IMR-90 (cell line): ENCODE measurements at regions not wholly inside any gene's neighbourhood (a gene's known extent, or its start where the extent isn't known, plus 50 kb on each side); places are given as distances from the start of the nearest gene placed in this dataset.

Source experiments
- ATAC-seq: fragments of 200-7000 bp; cut with Tn5 transposase; 2 replicates; pipeline ENCODE4 v1.9.1; 2020; ENCODE audit warnings: low read depth, mild to moderate bottlenecking, moderate library complexity
- BruUV-seq: library from RNA; stranded (reverse); fragments of 400-500 nt; replicated peaks from 2 replicates; lab custom pipeline; 2021; lab: Mats Ljungman, UMichigan
- CTCF ChIA-PET: fragments of 300-600 bp; formaldehyde crosslinking; extraction: SDS; loops from one replicate; lab custom pipeline; 2021; ENCODE audit warnings: antibody characterized with exemption; lab: Yijun Ruan, JAX
- POLR2A ChIA-PET: fragments of 300-600 bp; sonication (Branson Sonifier 250); formaldehyde crosslinking; loops from one replicate; lab custom pipeline; 2022; ENCODE audit warnings: antibody characterized with exemption; ENCODE audit not compliant: unreplicated experiment; lab: Charles Lee
- DNase-seq: peaks from one replicate; pipeline ENCODE4 v3.0.0; 2013
- H2AFZ ChIP-seq: replicated peaks from 2 replicates; pipeline ENCODE3; 2013; ENCODE audit warnings: low read length, mild to moderate bottlenecking; ENCODE audit not compliant: poor library complexity
- H2AK5ac ChIP-seq: 2 replicates; pipeline ENCODE4 v1.6.1; 2013; ENCODE audit warnings: low read depth, low read length, inconsistent platforms
- H2AK9ac ChIP-seq: replicated peaks from 2 replicates; pipeline ENCODE3; 2013; ENCODE audit warnings: mild to moderate bottlenecking, low read depth, low read length, moderate library complexity; ENCODE audit not compliant: poor library complexity
- H2BK120ac ChIP-seq: 2 replicates; pipeline ENCODE4 v1.6.1; 2013; ENCODE audit warnings: low read depth, low read length, inconsistent platforms
- H2BK15ac ChIP-seq: 3 replicates; pipeline ENCODE4 v1.6.1; 2013; ENCODE audit warnings: low read depth, low read length, inconsistent platforms
- H2BK20ac ChIP-seq: 2 replicates; pipeline ENCODE4 v1.6.1; 2013; ENCODE audit warnings: low read depth, mild to moderate bottlenecking, inconsistent platforms, low read length, moderate library complexity
- H2BK5ac ChIP-seq: 2 replicates; pipeline ENCODE4 v1.6.1; 2013; ENCODE audit warnings: mild to moderate bottlenecking, low read depth, low read length, inconsistent platforms; ENCODE audit not compliant: poor library complexity, severe bottlenecking
- H3K14ac ChIP-seq: replicated peaks from 2 replicates; pipeline ENCODE4 v1.6.1; 2013; ENCODE audit warnings: low read depth, low read length, inconsistent platforms
- H3K18ac ChIP-seq: 2 replicates; pipeline ENCODE4 v1.6.1; 2013; ENCODE audit warnings: low read depth, low read length, control low read depth
- H3K23ac ChIP-seq: 2 replicates; pipeline ENCODE4 v1.6.1; 2013; ENCODE audit warnings: low read depth, low read length, inconsistent platforms
- H3K27ac ChIP-seq: 2 replicates; pipeline ENCODE4 v1.5.1; 2013; ENCODE audit warnings: mild to moderate bottlenecking, control low read depth, low read length; ENCODE audit not compliant: insufficient read depth
- H3K27me3 ChIP-seq: 2 replicates; pipeline ENCODE4 v1.6.1; 2013; ENCODE audit warnings: low read length; ENCODE audit not compliant: control insufficient read depth, insufficient read depth
- H3K36me3 ChIP-seq: 2 replicates; pipeline ENCODE4 v1.6.1; 2013; ENCODE audit warnings: low read length, mixed read lengths; ENCODE audit not compliant: control insufficient read depth, insufficient read depth
- H3K4ac ChIP-seq: 2 replicates; pipeline ENCODE4 v1.6.1; 2013; ENCODE audit warnings: low read depth, low read length, inconsistent platforms
- H3K4me1 ChIP-seq: 2 replicates; pipeline ENCODE4 v1.6.1; 2013; ENCODE audit warnings: low read length, mixed read lengths; ENCODE audit not compliant: control insufficient read depth, insufficient read depth
- H3K4me2 ChIP-seq: 2 replicates; pipeline ENCODE4 v1.6.1; 2013; ENCODE audit warnings: low read depth, mild to moderate bottlenecking, control low read depth, low read length, moderate library complexity
- H3K4me3 ChIP-seq: 2 replicates; pipeline ENCODE4 v1.5.1; 2013; ENCODE audit warnings: low read depth, mild to moderate bottlenecking, control low read depth, low read length, moderate library complexity; ENCODE audit not compliant: insufficient read depth
- H3K56ac ChIP-seq: 2 replicates; pipeline ENCODE4 v1.6.1; 2013; ENCODE audit warnings: low read length, inconsistent platforms; ENCODE audit not compliant: insufficient read depth; ENCODE audit errors: extremely low read depth
- H3K79me1 ChIP-seq, 2 experiments: 2 replicates each; pipeline ENCODE4 v1.6.1; 2013; ENCODE audit warnings: low read length in 2 of 2, inconsistent platforms in 1 of 2, low read depth in 1 of 2
- H3K9ac ChIP-seq: 2 replicates; pipeline ENCODE4 v1.6.1; 2013; ENCODE audit warnings: low read depth, low read length, control low read depth
- H3K9me1 ChIP-seq: 2 replicates; pipeline ENCODE4 v1.6.1; 2013; ENCODE audit warnings: low read length, inconsistent platforms; ENCODE audit not compliant: insufficient read depth
- H3K9me3 ChIP-seq: 2 replicates; pipeline ENCODE4 v1.6.1; 2013; ENCODE audit warnings: low read length; ENCODE audit not compliant: control insufficient read depth, insufficient read depth
- H4K20me1 ChIP-seq: 2 replicates; pipeline ENCODE4 v1.6.1; 2013; ENCODE audit warnings: low read length, inconsistent platforms; ENCODE audit not compliant: insufficient read depth
- H4K5ac ChIP-seq: 2 replicates; pipeline ENCODE4 v1.6.1; 2013; ENCODE audit warnings: mild to moderate bottlenecking, low read depth, low read length, control low read depth
- H4K8ac ChIP-seq, 2 experiments: 2 replicates each; pipeline ENCODE4 v1.6.1; 2013; ENCODE audit warnings: low read depth in 2 of 2, low read length in 2 of 2, control low read depth in 1 of 2, inconsistent platforms in 1 of 2
- H4K91ac ChIP-seq: 2 replicates; pipeline ENCODE4 v1.6.1; 2013; ENCODE audit warnings: low read depth, low read length, inconsistent platforms; ENCODE audit not compliant: insufficient read depth
- BHLHE40 ChIP-seq: fragments of 150-350 bp; IDR thresholded peaks from 2 replicates; pipeline ENCODE4 v1.6.1; 2016; ENCODE audit warnings: mild to moderate bottlenecking, low read depth, low read length
- CEBPB ChIP-seq: IDR thresholded peaks from 2 replicates; pipeline ENCODE4 v1.6.1; 2012; ENCODE audit warnings: low read depth, low read length, improper control_type of control experiment
- CTCF ChIP-seq: conservative IDR thresholded peaks from 2 replicates; pipeline ENCODE4 v1.5.1; 2012; ENCODE audit warnings: mild to moderate bottlenecking, low read depth, low read length, improper control_type of control experiment
- MAFK ChIP-seq: IDR thresholded peaks from 2 replicates; pipeline ENCODE4 v1.6.1; 2012; ENCODE audit warnings: low read depth, low read length, improper control_type of control experiment
- MAZ ChIP-seq: IDR thresholded peaks from 2 replicates; pipeline ENCODE4 v1.6.1; 2012; ENCODE audit warnings: low read depth, mild to moderate bottlenecking, low read length, improper control_type of control experiment, moderate library complexity, borderline replicate concordance
- MXI1 ChIP-seq: IDR thresholded peaks from 2 replicates; pipeline ENCODE4 v1.6.1; 2012; ENCODE audit warnings: low read depth, mild to moderate bottlenecking, low read length, moderate library complexity, borderline replicate concordance
- NFE2L2 ChIP-seq: fragments of 150-350 bp; IDR thresholded peaks from 2 replicates; pipeline ENCODE4 v1.6.1; 2016; ENCODE audit warnings: low read depth, mild to moderate bottlenecking, low read length
- POLR2A ChIP-seq: IDR thresholded peaks from 2 replicates; pipeline ENCODE4 v1.6.1; 2012; ENCODE audit warnings: mild to moderate bottlenecking, low read depth, low read length
- SMC3 ChIP-seq: fragments of 150-350 bp; IDR thresholded peaks from 2 replicates; pipeline ENCODE4 v1.6.1; 2016; ENCODE audit warnings: low read depth, mild to moderate bottlenecking, antibody characterized with exemption, low read length, moderate library complexity
- WGBS, 2 experiments: methylation state at CpG; one replicate each; pipeline versions ENCODE4 v1.1.5 to v1.1.7; 2013; ENCODE audit warnings: missing lambda C conversion rate in 2 of 2; ENCODE audit not compliant: insufficient read length in 1 of 2; ENCODE audit errors: extremely low coverage in 2 of 2; 5-methylcytosine and 5-hydroxymethylcytosine counted together
- dilution Hi-C: fragments of 300-500 bp; cut with HindIII; formaldehyde crosslinking; loops from one replicate; pipeline ENCODE4 v1.14.3; 2018; ENCODE audit warnings: low sequenced_read_pairs; ENCODE audit not compliant: unreplicated experiment
- in situ Hi-C: fragments of 300-500 bp; cut with MboI; formaldehyde crosslinking; loops from 3 replicates; pipeline ENCODE4 v1.14.3; 2019; ENCODE audit warnings: low sequenced_read_pairs, inconsistent platforms, mixed read lengths
- intact Hi-C: fragments of 100-400 bp; cut with micrococcal nuclease; formaldehyde crosslinking; loops from 2 replicates; pipeline ENCODE4 v1.10.0; 2022

GRCh38 chr9:115810166-115810565 is 343.4 kb upstream of the PAPPA start:
- Histone ChIP-seq H3K4me2 (no peak overlapping the region), H4K20me1 (no peaks in the 10 kb centered on the region), H3K56ac (no peak overlapping the region), H2BK15ac (no peak overlapping the region), H3K14ac (no peak overlapping the region), H3K27ac (no peak overlapping the region), H4K8ac (no peak overlapping the region), H2AK5ac (no peak overlapping the region), H3K9me3 (no peaks in the 10 kb centered on the region), H3K27me3 (no peaks in the 10 kb centered on the region), H3K9ac (no peak overlapping the region), H3K9me1 (no peaks in the 10 kb centered on the region), H3K4me1 (peaks cover 6% of the 10 kb centered on the region), H4K91ac (no peak overlapping the region), H2AFZ (no peak overlapping the region), H3K79me1 (no peaks in the 10 kb centered on the region), H3K18ac (no peak overlapping the region), H2BK5ac (no peak overlapping the region), H2AK9ac (no peak overlapping the region), H3K23ac (no peak overlapping the region), H4K5ac (no peak overlapping the region), H2BK20ac (no peak overlapping the region), H3K4me3 (no peak overlapping the region), H3K4ac (no peak overlapping the region), H2BK120ac (no peak overlapping the region), H3K36me3 (no peaks in the 10 kb centered on the region)
- intact Hi-C loops (no loop called here), dilution Hi-C loops (no loop called here), in situ Hi-C loops (no loop called here)
- BruUV-seq = no TSS peak
- ATAC-seq = no peak
- TF ChIP-seq MXI1 (no peak), BHLHE40 (no peak), MAFK (no peak), CEBPB (no peak), NFE2L2 (no peak), CTCF (no peak), POLR2A (no peak), SMC3 (no peak), MAZ (no peak)
- CTCF ChIA-PET = no interaction called here
- WGBS, 2 experiments = no CpG with 5 or more reads among the region's 2 CpGs
- POLR2A ChIA-PET = no interaction called here
- no peak for DNase-seq
